GDM1 (cell line): ENCODE measurements at regions not wholly inside any gene's neighbourhood (a gene's known extent, or its start where the extent isn't known, plus 50 kb on each side); places are given as distances from the start of the nearest gene placed in this dataset.
"Not testable (repeated sequence)": the region's sequence is repeated elsewhere in the genome, so short reads cannot be mapped to it uniquely, and the experiment has no call there.

Source experiments
- DNase-seq: peaks from one replicate; lab custom pipeline; 2025; lab: John Stamatoyannopoulos, UW

DNA sequence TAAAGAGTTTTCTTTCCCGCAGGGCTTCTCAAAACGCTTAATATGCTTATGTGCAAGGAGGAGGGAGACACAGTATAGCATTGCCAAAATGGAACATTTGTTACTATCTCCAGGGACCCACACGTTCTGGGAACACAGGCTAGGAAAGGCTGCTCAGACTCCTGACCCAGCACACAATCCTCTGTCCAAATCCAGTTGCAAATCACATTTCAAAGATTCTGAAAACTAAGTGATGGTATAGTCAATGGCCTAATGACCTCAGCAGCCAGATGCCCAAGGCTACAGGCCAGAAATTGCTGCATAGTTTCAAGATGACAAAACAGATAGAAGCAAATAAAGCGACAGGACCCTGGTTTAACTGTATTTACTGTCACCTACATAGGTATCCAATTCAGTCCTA, 97.0 kb upstream of the GRIP1 start:
- no peak for DNase-seq

DNA sequence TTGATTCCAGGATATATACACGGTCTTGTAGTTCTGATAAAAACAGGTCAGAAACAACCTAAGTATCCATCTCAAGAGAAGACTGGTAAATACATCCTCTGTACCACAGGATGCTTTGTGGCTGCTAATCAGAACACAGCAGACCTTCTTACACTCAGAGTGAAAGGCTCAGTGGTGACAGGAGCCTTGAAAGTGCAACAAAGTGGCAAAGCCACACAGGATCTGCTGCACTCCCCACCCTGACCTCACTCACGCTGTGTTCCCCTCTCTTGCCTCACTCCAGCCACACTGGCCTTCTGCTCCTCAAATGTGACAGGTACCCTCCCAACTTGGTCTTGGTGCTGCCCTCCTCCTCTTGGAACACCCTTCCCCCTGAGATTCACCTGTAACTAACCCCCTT, 98.1 kb upstream of the GRIP1 start:
- peak; percentile 12 for DNase-seq

DNA sequence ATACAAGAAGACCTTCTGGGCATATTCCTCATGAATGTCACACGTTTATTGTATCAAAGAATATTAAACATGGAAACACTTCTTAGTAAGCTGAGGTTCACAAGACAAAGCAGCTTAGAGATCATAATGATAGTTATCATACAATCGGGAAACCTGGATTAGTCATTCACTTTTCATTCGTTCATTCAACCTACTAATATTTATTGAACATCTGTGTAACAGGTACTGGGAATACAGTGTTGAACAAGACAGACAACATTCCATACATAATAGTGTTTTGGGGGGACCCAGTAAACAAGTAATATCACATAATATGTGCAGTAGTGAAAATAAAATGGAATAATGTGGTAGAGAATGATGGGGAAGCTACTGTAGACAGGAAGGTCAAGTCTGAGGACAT, 100.6 kb upstream of the GRIP1 start:
- DNase-seq, result no peak

DNA sequence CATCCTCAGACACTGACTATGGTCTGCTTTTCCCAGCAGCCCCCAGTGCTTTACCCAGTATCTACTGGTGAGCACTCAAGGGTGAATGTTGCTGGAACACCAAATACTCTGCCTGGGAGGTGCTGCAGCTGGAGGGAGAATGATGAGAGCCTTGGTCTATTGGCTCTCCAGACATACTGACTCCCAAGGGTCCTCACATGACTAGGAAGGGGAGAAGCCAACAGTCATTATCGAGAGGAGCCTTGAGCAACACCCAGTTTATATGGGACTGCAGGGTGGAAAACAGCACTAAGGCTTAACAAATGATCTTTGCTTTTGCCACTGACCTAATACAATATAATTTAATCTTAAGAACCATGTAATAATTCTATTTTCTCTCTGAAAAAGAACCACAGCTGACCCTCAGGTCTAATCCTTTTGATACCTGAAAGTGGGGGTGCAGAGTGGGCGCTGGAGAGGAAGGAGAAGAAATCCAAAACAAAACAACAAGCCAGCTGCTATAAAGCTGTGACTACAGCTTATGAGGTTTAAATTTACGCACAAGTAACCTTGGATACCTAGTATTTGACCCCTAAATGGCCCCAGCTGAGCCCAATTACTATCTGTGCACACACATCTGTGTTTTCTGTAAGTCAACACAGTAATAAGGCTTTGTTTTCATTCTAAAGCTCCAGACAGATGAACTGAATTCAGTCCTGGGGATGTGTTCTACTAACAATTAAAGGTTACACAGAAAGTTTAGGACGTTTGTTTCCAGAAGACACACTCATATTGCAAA, 107.8 kb upstream of the GRIP1 start:
- no peak for DNase-seq

DNA sequence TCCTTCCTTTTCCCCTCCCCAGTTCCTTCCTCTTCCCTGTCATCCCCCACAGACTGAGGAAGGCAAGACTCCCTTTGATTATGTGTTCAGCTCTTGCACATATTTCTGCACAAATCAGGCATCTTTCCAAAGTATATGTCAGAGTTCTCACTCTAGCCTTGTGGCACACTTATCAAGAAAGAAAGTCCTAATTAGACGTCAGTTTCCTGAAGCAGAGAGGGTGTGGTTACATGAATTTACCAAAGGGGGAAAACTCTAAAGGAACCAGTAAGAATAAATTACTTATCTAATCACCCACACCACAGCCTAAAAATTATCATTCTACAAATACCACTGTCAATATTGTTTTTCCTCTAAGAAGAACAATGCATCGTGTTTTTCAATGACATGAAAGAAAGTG, 120.7 kb upstream of the GRIP1 start:
- no peak for DNase-seq

DNA sequence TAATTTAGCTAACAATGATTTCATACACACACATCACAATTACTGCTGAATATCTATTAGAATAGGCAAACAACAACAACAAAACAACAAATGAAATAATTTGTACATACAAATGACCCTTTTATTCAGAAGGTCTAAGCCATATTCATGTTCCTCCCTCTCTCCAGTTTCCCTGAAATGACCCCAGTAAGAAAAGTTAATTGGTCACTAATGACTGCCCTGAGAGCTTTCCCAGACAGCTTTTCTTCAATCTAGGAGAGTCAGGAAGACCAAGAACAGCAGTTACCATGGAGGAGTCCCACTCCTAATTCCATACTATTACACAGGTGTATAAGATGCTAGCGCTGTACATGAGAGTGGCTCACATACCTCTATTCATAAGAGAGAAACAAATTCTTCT, 121.2 kb upstream of the GRIP1 start:
- DNase-seq, result no peak

DNA sequence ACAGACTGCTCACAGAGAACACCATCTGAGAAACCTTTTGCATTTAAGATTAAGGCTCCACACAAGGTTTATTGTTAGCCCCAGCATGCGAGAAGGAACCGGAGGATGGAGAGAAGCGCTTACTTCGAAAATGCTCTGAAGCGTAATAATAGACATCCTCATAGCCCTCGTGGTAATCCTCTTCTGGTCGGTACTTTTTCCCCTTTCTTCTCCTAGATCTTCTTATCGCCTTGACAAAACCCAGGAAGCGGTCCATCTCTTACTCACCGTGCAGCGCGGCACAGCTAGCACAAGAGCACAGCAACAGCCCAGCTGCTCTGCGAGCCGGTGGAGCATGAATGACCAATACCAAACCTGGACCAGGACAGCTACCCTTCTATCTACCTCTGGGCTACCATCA, 125.1 kb upstream of the GRIP1 start:
- DNase-seq, result no peak

DNA sequence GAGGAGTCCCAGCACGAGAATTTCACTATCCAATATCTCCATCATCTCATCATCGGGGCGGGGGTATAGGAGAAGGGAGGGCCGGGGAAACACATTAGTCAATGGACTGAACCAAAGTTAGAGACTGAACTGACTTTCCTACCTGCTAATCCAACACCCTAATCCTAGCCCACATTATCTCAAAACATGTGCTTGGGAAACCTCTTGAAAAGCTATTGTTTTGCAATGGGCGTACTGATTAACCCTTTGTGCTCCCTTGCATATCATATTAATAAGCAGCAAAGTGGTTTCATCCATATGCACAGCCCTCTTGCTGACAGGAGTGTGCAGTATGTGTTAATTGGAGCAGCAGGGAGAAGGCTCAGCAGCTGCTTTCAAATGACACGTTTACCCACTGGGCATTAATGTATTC, 125.7 kb upstream of the GRIP1 start:
- no peak for DNase-seq

DNA sequence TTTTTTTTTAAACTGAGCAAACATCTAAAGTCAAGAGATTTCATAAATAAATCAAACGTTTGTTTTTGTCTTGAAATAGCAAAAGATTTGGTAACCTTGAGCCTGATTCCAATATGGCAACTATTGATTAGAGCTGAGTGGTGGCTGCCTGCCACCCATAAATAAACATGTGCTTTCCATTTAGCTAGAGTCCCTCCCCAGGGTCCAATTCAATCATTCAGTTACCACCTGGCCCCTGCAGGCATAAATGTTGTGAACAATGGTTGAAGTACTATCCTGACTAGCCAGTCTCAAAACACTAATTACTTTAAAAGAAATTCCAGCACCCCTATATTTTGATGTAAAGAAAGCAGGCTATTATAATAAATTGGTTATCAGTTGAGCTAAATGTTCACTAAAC, 129.7 kb upstream of the GRIP1 start:
- DNase-seq, result no peak

DNA sequence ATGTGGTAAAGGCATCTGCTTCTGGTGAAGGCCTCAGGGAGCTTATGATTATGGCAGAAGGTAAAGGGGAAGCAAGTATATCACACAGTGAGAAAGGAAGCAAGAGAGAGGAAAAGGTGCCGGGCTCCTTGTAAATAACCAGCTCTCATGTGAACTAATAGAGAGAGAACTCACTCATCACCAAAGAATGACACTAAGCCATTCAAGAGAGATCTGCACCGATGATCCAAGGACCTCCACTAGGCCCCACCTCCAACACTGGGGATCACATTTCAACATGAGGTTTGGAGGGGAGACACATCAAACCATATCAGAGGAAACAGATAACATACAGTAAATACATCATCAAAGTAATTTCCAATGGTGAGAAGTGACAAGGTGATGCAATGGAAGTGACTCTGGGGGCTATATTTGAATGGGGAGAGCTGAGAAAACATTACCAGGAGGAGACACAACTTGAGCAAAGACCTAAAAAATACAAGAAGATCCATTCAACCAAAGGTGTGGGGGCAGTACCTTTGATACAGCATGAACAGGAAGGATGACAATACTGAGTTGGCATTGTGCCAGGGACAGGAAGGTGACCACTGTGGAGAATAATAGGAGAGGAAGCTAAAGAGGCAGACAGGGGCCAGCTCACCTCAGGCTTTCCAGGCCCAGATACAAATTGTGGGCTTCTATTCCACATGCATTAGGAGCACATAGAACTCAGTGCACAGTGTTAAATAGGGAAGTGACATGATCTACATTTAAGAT, 134.4 kb upstream of the GRIP1 start:
- no peak for DNase-seq

DNA sequence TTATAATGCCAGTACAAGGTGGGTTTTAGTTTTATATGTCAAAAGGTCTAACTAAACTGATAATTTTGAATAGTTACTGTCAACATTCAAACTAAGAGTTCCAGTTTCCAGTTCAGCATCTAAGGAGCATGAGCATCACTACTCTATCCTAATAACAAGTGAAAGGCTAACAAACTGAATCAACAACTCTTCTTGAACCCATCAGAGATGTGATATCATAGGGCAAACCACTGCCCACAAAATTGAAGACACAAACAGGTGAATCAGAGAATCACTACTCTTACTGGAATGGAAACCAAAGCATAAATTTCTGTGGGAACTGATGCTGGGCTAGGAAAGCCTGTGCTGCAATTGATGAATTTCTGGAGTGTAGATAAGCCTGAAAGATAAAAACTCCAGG, 140.7 kb upstream of the GRIP1 start:
- no peak for DNase-seq

DNA sequence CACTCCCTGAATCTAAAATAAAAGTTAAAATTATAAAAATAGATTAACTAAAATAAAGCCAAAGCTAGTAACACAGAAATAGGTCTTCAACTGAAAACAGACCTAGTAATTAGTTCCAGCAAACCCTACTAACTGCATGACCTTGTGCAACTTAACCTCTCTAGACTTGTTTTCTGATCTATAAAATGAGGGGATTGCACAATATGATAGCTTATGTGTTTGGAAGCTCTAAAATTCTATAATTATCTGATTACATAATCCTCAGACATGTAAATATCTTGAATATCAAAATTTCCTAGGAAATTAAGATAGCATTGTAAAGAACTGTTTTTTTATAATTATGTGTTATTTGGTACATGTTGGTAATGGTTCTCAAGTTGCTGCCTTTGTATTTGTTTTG, 144.1 kb upstream of the GRIP1 start:
- no peak for DNase-seq

DNA sequence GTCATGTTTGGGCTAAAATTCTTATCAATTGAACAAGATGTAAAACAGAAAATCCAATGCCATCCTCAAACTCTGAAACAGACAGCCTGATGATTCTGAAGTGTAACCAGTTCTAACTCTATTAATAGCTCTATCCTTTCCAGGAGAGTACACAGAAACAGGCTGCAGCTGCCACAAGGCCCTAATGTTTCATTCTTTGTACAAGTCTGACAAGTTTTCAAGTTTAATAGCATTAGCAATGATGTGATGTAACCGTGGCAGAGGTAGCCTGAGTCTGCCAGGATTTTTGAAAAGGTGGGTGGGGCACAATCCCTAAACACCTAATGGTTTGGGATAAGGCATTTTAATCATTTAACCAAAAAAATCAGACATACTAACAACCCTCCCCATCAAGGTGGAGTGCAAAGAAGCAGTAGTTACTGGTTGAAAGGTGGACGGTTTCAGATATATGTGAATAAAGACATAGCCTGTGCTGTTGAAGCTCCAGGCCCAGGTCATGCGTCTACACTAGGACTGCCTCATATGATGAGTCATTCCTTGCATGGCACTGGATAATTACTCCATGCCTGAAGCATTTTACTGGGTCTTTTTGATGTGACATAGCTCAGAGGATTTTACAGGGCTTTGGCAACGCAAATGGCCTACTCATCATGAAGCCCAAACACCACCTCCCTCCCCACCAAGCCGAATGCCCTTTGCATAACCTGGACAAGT, 145.1 kb upstream of the GRIP1 start:
- no peak for DNase-seq

DNA sequence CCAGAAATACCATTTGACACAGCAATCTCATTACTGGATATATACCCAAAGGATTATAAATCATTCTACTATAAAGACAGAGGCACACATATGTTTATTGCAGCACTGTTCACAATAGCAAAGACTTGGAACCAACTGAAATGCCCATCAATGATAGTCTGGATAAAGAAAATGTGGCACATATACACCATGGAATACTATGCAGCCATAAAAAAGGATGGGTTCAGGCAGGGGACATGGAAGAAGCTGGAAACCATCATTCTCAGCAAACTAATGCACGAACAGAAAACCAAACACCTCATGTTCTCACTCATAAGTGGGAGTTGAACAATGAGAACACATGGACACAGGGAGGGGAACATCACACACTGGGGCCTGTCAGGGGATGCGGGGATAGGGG, 147.0 kb upstream of the GRIP1 start:
- not testable (repeated sequence) for DNase-seq

DNA sequence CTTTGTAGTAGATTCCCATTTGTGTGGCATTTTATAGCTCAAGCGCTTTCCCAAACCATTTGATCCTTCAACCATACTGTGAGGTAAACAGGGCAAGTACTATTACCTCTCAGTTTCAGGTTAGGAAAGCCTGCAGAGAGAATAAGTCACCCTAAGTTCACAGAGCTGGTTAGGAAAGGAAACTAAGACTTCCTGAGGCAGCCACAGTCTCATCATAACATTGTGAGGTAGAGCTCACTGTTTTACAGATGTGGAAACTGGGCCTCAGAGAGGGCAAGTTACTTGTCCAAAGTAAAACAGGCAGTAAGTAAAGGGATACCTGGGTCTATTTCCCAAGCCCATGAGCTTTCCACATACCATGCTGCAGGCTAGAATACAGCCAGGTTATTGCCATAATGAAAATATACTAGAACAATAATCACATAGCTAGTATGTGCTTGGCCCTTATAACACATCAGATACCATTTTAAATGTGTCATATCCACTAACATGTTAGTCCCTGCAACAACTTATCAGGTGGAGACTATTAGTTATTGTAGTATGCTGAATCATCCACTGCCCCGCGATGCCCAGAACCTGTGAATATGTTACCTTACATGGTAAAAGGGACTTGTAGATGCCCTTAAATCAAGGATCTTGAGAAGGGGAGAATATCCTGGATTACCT, 150.9 kb upstream of the GRIP1 start:
- DNase-seq, result no peak

DNA sequence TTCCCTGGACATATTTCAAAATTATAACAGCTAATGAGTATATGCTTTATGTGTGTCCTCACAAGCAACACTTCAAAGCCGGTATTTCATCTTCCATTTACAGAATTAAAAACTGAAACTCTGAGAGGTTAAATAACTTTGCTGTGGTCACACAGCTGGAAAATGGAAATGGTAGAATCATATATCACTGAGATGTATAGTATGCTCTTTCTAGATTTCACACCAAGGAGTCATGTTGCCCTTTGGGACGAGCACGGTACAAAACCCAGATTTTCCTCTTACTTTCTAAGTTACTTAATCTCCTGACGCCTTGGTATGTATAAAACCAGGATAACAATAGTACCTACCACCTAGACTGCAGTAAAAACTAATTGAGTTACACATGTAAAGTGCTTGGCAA, 152.6 kb upstream of the GRIP1 start:
- no peak for DNase-seq

DNA sequence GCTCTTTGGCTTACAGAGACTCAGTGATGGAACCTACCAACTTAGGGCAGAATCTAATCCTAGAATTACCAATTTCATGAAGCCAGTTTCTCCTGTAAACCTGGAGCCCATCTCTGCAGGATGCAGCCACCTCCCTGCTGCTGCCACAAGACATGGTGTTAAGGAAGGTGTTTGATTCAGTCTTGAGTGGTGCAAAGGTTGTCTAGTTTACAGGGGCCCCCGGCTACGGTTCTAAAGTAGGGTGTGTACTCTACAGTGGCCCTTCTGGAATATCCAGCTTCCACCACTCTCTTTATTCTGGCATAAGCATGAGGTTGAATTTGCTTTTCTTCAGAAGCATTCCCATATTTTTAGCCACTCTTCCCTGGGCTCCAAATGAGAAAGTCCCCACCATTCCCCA, 154.1 kb upstream of the GRIP1 start:
- no peak for DNase-seq

DNA sequence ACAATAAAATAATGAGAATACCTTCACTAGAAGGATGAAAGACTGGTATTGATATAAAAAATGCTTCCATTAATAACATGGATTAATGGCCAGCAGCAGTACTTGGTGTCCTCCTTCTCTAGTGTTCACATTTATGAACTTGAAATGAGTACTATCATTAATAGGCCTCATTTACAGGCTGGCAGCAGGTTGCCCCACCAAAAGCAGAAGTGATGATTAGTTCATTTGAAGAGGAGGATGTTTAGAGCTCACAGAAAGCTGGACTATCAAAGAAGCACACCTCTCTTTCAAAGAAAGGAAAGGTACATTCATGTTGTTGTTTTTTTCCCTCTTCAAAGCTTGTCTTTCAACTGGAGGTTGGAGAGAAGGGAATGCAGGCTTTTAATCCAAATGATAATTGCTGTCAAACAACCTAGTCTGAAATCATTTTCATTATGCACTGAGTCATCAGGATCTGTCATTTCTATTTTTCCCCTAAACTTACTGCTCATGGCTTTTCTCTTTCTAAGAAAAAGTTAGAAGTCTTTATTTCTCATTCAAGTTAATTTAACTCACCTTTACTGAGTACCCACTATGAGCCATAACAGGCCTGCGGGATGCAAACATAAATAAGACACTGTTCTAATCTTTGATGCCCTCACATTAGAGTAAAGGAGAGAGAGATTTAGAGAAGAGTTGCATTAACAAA, 157.9 kb upstream of the GRIP1 start:
- DNase-seq, result no peak

DNA sequence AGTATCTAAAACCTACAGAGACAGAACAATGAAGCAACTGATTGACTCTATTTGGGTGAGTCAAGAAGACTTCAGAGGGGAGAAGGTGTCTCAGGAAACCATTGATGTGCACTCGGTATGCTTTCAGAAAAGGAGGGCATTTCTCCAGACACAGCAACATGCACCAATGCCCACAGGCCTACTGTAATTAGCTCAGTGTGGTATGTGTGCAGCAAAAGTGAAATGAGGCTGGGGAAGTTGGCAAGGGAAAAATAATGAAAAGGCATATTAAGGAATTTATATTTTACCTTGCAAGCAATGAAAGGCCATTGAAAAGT, 158.4 kb upstream of the GRIP1 start:
- DNase-seq, result no peak

DNA sequence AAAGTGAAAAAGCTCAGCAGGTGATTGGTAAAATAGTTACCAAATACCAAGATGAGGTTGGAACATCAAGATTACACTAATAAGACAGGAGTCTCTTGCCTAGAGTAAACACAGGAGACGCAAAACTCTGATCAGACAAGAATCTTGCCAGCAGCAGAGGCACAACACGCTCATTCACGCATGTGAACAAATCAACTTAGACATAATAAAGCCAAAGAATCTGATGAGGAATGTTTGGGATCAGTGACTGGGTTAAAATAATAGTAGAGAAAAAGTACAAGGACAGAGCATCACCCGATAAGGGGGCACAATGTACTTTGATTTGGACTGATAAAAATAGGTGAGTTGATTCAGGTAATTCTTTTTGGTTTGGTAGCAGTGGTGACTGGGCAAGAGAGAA, 159.5 kb upstream of the GRIP1 start:
- DNase-seq, result no peak

DNA sequence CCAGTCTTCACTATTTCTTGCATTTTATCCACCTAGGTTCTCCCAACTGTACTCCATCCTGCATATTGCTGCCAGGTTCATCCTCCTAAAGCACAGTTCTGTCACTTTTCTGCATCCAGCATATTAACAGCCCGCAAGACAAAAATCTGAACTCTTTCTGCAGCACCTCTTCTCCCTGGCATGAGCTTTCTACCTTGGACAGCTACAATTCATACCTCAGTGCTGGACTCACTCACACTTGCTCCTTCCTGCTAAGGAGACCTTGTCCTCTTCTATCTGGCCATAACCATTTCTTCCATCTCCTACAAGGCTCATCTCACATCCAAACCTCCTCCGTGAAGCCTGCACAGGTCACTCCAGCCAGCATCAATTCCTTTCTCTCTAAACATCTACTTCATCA, 170.1 kb upstream of the GRIP1 start:
- no peak for DNase-seq

DNA sequence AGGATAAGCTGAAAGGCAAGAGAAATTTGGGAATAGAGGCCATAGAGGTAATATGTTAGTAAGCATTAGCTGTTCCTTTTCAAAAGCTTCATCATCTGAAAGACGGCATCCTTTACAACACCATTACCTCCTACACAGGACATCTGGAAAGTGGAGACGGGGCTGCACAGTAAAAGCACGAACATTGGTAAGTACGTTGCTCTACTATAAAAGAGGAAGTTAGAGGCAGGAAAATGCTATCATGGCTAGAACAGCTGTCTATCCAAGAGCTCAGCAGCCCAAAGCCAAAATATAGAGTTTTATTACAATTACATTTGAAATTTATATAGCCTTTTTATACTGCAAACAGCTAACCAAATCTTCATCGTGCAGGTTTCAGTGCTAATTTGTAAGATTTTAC, 172.3 kb upstream of the GRIP1 start:
- peak; percentile 31 for DNase-seq
